ENCODE measurements at regions not wholly inside any gene's neighbourhood (a gene's known extent, or its start where the extent isn't known, plus 50 kb on each side); places are given as distances from the start of the nearest gene placed in this dataset.

DNA sequence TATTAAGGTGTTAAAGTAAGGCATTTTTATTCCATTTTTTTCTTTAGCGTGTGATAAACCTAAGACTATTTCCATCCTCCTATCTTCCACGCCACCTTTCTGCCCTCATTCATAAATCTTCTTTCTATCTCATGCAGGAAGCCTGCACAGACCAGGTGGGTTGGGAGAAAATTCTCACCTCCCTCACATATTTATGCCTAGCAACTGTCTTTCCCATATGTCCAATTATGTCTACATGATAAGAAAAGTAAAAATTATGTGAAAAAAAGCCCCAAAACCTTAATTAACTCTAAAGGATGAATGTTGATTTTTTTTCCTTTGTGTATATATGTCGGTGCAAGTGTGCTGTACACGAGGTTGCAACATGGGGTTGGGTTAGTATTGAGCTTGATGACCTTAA is 225.6 kb upstream of the GCFC2 start:
- Histone ChIP-seq H3K36me3 (ENCODE audit: insufficient read depth, low read length) (no peaks in the 10 kb centered on the region), H3K27me3 (ENCODE audit: insufficient read depth, low read length, poor library complexity) (no peaks in the 10 kb centered on the region), H3K4me3 (ENCODE audit: low read depth in 1 of 2, low read length in 2 of 2) (no peak overlapping the region), H3K9me3 (ENCODE audit: insufficient read depth, low read length, severe bottlenecking) (no peaks in the 10 kb centered on the region), H4K20me1 (ENCODE audit: insufficient read depth, low read length) (no peaks in the 10 kb centered on the region), H3K4me2 (ENCODE audit: insufficient read depth, low read length) (no peak overlapping the region), H2AFZ (ENCODE audit: low read depth, low read length) (no peak overlapping the region), H3K4me1 (ENCODE audit: insufficient read depth, low read length) (no peaks in the 10 kb centered on the region), H3K27ac (ENCODE audit: low read length) (no peak overlapping the region), H3K79me2 (ENCODE audit: insufficient read depth, low read length) (no peaks in the 10 kb centered on the region), H3K9ac (ENCODE audit: low read depth, low read length) (no peak overlapping the region)
- TF ChIP-seq, protein P1, sequence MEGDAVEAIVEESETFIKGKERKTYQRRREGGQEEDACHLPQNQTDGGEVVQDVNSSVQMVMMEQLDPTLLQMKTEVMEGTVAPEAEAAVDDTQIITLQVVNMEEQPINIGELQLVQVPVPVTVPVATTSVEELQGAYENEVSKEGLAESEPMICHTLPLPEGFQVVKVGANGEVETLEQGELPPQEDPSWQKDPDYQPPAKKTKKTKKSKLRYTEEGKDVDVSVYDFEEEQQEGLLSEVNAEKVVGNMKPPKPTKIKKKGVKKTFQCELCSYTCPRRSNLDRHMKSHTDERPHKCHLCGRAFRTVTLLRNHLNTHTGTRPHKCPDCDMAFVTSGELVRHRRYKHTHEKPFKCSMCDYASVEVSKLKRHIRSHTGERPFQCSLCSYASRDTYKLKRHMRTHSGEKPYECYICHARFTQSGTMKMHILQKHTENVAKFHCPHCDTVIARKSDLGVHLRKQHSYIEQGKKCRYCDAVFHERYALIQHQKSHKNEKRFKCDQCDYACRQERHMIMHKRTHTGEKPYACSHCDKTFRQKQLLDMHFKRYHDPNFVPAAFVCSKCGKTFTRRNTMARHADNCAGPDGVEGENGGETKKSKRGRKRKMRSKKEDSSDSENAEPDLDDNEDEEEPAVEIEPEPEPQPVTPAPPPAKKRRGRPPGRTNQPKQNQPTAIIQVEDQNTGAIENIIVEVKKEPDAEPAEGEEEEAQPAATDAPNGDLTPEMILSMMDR (IDR thresholded peaks at IDR 0.05; ENCODE audit: borderline replicate concordance, extremely low read depth, low read length, poor library complexity, severe bottlenecking): no peak
- TF ChIP-seq EZH2 (IDR thresholded peaks at IDR 0.05; ENCODE audit: borderline replicate concordance, low read depth, low read length, severe bottlenecking): no peak
- ATAC-seq (ENCODE audit: insufficient read depth, low read depth): no peak
- no peak for DNase-seq

- Histone ChIP-seq H3K4me1 (ENCODE audit: insufficient read depth, low read length) (no peaks in the 10 kb centered on the region), H3K4me2 (ENCODE audit: insufficient read depth, low read length) (no peak overlapping the region), H2AFZ (ENCODE audit: low read depth, low read length) (no peak overlapping the region), H3K9me3 (ENCODE audit: insufficient read depth, low read length, severe bottlenecking) (no peaks in the 10 kb centered on the region), H3K27ac (ENCODE audit: low read length) (no peak overlapping the region), H3K27me3 (ENCODE audit: insufficient read depth, low read length, poor library complexity) (no peaks in the 10 kb centered on the region), H3K79me2 (ENCODE audit: insufficient read depth, low read length) (no peaks in the 10 kb centered on the region), H3K9ac (ENCODE audit: low read depth, low read length) (no peak overlapping the region), H3K36me3 (ENCODE audit: insufficient read depth, low read length) (no peaks in the 10 kb centered on the region), H4K20me1 (ENCODE audit: insufficient read depth, low read length) (no peaks in the 10 kb centered on the region), H3K4me3 (ENCODE audit: low read depth in 1 of 2, low read length in 2 of 2) (no peak overlapping the region)
- no peak for TF ChIP-seq EZH2 (IDR thresholded peaks at IDR 0.05; ENCODE audit: borderline replicate concordance, low read depth, low read length, severe bottlenecking)
- TF ChIP-seq, protein P1 (IDR thresholded peaks at IDR 0.05; ENCODE audit: borderline replicate concordance, extremely low read depth, low read length, poor library complexity, severe bottlenecking): no peak
- no peak for ATAC-seq (ENCODE audit: insufficient read depth, low read depth)
- DNase-seq: no peak
Measured at GRCh38 chr2:75932996-75933395, 222.3 kb upstream of the GCFC2 start.

DNA sequence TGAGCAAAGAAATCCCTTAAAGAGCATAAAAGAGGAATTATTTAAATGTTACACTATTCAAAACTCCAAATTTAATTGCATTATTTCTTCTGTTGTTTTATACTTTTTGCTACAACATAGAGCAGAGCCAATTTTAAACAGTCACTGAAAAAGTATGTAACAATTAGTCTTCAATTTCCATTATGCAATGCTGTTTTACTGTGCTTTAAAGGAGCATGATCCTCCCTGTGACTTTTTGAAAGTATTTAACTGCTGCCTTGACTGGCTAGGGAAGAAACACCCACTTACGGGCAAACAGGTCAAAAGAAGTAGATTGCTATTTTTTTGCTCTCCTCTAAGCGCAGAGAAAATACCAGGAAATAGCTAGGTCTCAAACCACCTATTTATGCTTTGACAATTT is 217.4 kb upstream of the GCFC2 start:
- H3K4me1 ChIP-seq (ENCODE audit: insufficient read depth, low read length): no peaks in the 10 kb centered on the region
- H3K9me3 ChIP-seq (ENCODE audit: insufficient read depth, low read length, severe bottlenecking): no peaks in the 10 kb centered on the region
- DNase-seq (no peak), ATAC-seq (ENCODE audit: insufficient read depth, low read depth) (no peak)
- no peak overlapping the region for H3K4me3 ChIP-seq (ENCODE audit: low read depth in 1 of 2, low read length in 2 of 2)
- H3K4me2 ChIP-seq (ENCODE audit: insufficient read depth, low read length): no peak overlapping the region
- H3K9ac ChIP-seq (ENCODE audit: low read depth, low read length): no peak overlapping the region
- H3K79me2 ChIP-seq (ENCODE audit: insufficient read depth, low read length): no peaks in the 10 kb centered on the region
- H4K20me1 ChIP-seq (ENCODE audit: insufficient read depth, low read length): no peaks in the 10 kb centered on the region
- H3K27ac ChIP-seq (ENCODE audit: low read length): no peak overlapping the region
- H3K27me3 ChIP-seq (ENCODE audit: insufficient read depth, low read length, poor library complexity): no peaks in the 10 kb centered on the region
- TF ChIP-seq, protein P1 (IDR thresholded peaks at IDR 0.05; ENCODE audit: borderline replicate concordance, extremely low read depth, low read length, poor library complexity, severe bottlenecking): no peak
- TF ChIP-seq EZH2 (IDR thresholded peaks at IDR 0.05; ENCODE audit: borderline replicate concordance, low read depth, low read length, severe bottlenecking): no peak
- no peak overlapping the region for H2AFZ ChIP-seq (ENCODE audit: low read depth, low read length)
- no peaks in the 10 kb centered on the region for H3K36me3 ChIP-seq (ENCODE audit: insufficient read depth, low read length)
